Osteoblast (primary cell): ENCODE measurements at regions not wholly inside any gene's neighbourhood (a gene's known extent, or its start where the extent isn't known, plus 50 kb on each side); places are given as distances from the start of the nearest gene placed in this dataset.

Experiments used
- DNase-seq: peaks from one replicate; pipeline ENCODE4 v3.0.0; 2011; ENCODE audit warnings: low spot score, mixed read lengths; ENCODE audit not compliant: insufficient read length; ENCODE audit errors: missing footprints
- H2AFZ ChIP-seq: 2 replicates; pipeline ENCODE4 v1.6.0; 2011; ENCODE audit warnings: mild to moderate bottlenecking, low read length
- H3K27ac ChIP-seq: 2 replicates; pipeline ENCODE4 v1.5.1; 2011; ENCODE audit warnings: mild to moderate bottlenecking, low read depth, low read length, moderate library complexity
- H3K27me3 ChIP-seq: 2 replicates; pipeline ENCODE4 v1.6.0; 2012; ENCODE audit warnings: mild to moderate bottlenecking, control low read depth, inconsistent platforms, low read length, moderate library complexity; ENCODE audit not compliant: insufficient read depth
- H3K36me3 ChIP-seq: 2 replicates; pipeline ENCODE4 v1.5.1; 2011; ENCODE audit warnings: mild to moderate bottlenecking, low read length, control low read depth, moderate library complexity; ENCODE audit not compliant: insufficient read depth
- H3K4me1 ChIP-seq: 2 replicates; pipeline ENCODE4 v1.5.1; 2011; ENCODE audit warnings: mild to moderate bottlenecking, low read length, control low read depth, moderate library complexity; ENCODE audit not compliant: insufficient read depth
- H3K4me2 ChIP-seq: 2 replicates; pipeline ENCODE4 v1.6.0; 2011; ENCODE audit warnings: mild to moderate bottlenecking, low read length; ENCODE audit not compliant: insufficient read depth
- H3K4me3 ChIP-seq: fragments of 200-600 bp; sonication (generic); 3 replicates; pipeline ENCODE4 v1.5.1; 2012; ENCODE audit warnings: mild to moderate bottlenecking, low read length, inconsistent platforms; ENCODE audit not compliant: insufficient read depth
- H3K79me2 ChIP-seq: 2 replicates; pipeline ENCODE4 v1.6.0; 2012; ENCODE audit warnings: mild to moderate bottlenecking, low read length, control low read depth, inconsistent platforms; ENCODE audit not compliant: insufficient read depth
- H3K9me3 ChIP-seq: 2 replicates; pipeline ENCODE4 v1.5.1; 2011; ENCODE audit warnings: low read depth, low read length, control low read depth
- H4K20me1 ChIP-seq: 2 replicates; pipeline ENCODE4 v1.6.0; 2012; ENCODE audit warnings: mild to moderate bottlenecking, low read length, control low read depth; ENCODE audit not compliant: insufficient read depth
- TF ChIP-seq, protein P1 (sequence below): IDR thresholded peaks from 2 replicates; pipeline ENCODE4 v1.5.1; 2011; ENCODE audit warnings: mild to moderate bottlenecking, low read depth, low read length, moderate library complexity; ENCODE audit errors: extremely low read depth

- Histone ChIP-seq H3K27ac (no peak overlapping the region), H3K4me2 (no peak overlapping the region), H3K4me1 (no peaks in the 10 kb centered on the region), H3K27me3 (no peaks in the 10 kb centered on the region), H3K9me3 (no peaks in the 10 kb centered on the region), H3K36me3 (no peaks in the 10 kb centered on the region), H3K79me2 (no peaks in the 10 kb centered on the region), H4K20me1 (no peaks in the 10 kb centered on the region), H2AFZ (no peak overlapping the region), H3K4me3 (no peak overlapping the region)
- TF ChIP-seq, protein P1, sequence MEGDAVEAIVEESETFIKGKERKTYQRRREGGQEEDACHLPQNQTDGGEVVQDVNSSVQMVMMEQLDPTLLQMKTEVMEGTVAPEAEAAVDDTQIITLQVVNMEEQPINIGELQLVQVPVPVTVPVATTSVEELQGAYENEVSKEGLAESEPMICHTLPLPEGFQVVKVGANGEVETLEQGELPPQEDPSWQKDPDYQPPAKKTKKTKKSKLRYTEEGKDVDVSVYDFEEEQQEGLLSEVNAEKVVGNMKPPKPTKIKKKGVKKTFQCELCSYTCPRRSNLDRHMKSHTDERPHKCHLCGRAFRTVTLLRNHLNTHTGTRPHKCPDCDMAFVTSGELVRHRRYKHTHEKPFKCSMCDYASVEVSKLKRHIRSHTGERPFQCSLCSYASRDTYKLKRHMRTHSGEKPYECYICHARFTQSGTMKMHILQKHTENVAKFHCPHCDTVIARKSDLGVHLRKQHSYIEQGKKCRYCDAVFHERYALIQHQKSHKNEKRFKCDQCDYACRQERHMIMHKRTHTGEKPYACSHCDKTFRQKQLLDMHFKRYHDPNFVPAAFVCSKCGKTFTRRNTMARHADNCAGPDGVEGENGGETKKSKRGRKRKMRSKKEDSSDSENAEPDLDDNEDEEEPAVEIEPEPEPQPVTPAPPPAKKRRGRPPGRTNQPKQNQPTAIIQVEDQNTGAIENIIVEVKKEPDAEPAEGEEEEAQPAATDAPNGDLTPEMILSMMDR = no peak
- DNase-seq = no peak
These were observed 118.9 kb downstream of the IRS1 start for GRCh38 chr2:226680719-226681118.

DNA sequence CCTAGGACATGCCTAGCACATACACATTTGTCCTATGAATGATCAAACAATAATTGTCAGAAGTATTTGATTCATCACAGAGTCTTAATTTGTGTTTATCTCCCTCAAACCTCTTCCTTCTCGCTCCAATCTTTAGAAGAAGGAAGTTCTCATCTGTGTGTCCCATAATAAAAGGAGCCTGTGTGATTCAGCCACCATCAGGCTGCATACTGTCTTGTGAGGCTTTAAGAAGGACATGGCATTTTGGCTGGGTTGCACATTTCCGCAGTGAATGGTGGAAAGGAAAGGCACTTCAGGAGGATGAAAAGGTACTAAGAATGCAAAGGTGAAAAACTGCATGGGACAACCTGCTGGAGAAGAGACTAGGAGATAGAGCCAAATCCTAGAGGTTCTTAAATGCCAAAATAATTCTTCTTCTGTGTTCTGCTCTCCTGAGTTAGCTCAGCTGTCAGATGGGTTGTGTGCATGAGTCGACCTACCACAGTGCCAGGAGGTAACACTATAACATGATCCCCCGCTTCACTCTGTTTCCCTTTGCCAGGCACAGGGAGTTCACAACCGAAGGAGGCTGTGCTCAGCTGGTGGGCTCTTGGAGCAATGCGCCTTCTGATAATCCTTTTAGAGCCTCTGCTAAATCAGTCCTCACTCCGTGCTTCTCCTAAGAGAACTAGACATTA lies 120.1 kb downstream of the IRS1 start:
- Histone ChIP-seq H3K9me3 (no peaks in the 10 kb centered on the region), H4K20me1 (no peaks in the 10 kb centered on the region), H3K27me3 (no peaks in the 10 kb centered on the region), H3K4me2 (no peak overlapping the region), H3K79me2 (no peaks in the 10 kb centered on the region), H3K27ac (no peak overlapping the region), H3K4me1 (peaks cover 3% of the 10 kb centered on the region), H3K4me3 (no peak overlapping the region), H3K36me3 (no peaks in the 10 kb centered on the region), H2AFZ (no peak overlapping the region)
- TF ChIP-seq, protein P1 = no peak
- no peak for DNase-seq

GRCh38 chr2:226678422-226678821 lies 121.2 kb downstream of the IRS1 start:
- Histone ChIP-seq H3K36me3 (no peaks in the 10 kb centered on the region), H3K4me1 (peaks cover 14% of the 10 kb centered on the region), H2AFZ (no peak overlapping the region), H3K79me2 (no peaks in the 10 kb centered on the region), H3K27ac (no peak overlapping the region), H4K20me1 (no peaks in the 10 kb centered on the region), H3K4me3 (no peak overlapping the region), H3K27me3 (no peaks in the 10 kb centered on the region), H3K9me3 (no peaks in the 10 kb centered on the region), H3K4me2 (no peak overlapping the region)
- TF ChIP-seq, protein P1 = no peak
- DNase-seq = no peak

- Histone ChIP-seq H3K4me2 (no peak overlapping the region), H4K20me1 (no peaks in the 10 kb centered on the region), H3K4me1 (peaks cover 19% of the 10 kb centered on the region), H3K4me3 (no peak overlapping the region), H3K79me2 (no peaks in the 10 kb centered on the region), H3K36me3 (no peaks in the 10 kb centered on the region), H2AFZ (no peak overlapping the region), H3K27me3 (no peaks in the 10 kb centered on the region), H3K9me3 (no peaks in the 10 kb centered on the region), H3K27ac (no peak overlapping the region)
- no peak for DNase-seq
- TF ChIP-seq, protein P1 = no peak
These were observed 122.5 kb downstream of the IRS1 start for GRCh38 chr2:226677080-226677479.
